RWPE1 (cell line): ENCODE measurements at regions not wholly inside any gene's neighbourhood (a gene's known extent, or its start where the extent isn't known, plus 50 kb on each side); places are given as distances from the start of the nearest gene placed in this dataset.

Experiments used
- CTCF ChIA-PET: fragments of 350-600 bp; sonication (Branson Sonifier 250); formaldehyde crosslinking; extraction: SDS; loops from one replicate; lab custom pipeline; 2021; lab: Yijun Ruan, JAX
- POLR2A ChIA-PET: fragments of 400-600 bp; formaldehyde crosslinking; extraction: SDS; loops from one replicate; lab custom pipeline; 2020; ENCODE audit warnings: antibody characterized with exemption; ENCODE audit not compliant: low non-redundant PET; lab: Yijun Ruan, JAX
- DNase-seq: peaks from one replicate; pipeline ENCODE4 v3.0.0; 2012; ENCODE audit warnings: low spot score
- H3K27ac ChIP-seq: fragments of 450-650 bp; 2 replicates; pipeline ENCODE4 v1.5.1; 2017
- TF ChIP-seq, protein P1 (sequence below): fragments of 450-650 bp; conservative IDR thresholded peaks from 2 replicates; pipeline ENCODE4 v1.5.1; 2017; ENCODE audit warnings: low read depth, mild to moderate bottlenecking

DNA sequence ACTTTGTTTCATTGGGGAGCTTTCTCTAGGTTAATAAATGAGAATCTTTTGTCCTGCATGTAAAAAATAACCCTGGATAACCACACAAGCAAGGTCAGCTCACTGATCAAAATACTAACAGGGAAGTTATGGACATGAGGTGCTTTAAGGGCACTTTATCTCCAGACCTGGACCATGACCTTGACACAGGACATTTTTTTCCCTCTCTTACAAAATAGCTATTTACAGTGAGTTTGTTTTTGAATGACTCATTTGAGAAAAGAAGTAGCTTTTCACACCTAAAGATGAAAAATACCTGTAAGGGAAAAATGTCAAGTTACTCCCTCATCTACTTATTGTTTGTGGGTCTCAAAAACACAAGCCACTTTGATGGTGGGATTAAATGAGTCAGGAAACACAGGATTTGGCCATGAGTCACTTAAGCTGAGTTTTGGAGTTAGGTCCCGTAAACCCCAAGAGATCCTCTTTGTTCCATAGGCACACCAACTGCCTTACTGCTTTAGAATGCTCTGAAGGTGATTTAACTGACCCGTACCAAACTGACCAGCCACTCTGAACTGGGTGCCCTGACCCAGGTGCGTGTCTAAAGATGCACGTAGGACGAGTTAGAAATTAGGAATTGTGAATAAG is 479.3 kb upstream of the NXPH2 start:
- DNase-seq = no peak
- TF ChIP-seq, protein P1, sequence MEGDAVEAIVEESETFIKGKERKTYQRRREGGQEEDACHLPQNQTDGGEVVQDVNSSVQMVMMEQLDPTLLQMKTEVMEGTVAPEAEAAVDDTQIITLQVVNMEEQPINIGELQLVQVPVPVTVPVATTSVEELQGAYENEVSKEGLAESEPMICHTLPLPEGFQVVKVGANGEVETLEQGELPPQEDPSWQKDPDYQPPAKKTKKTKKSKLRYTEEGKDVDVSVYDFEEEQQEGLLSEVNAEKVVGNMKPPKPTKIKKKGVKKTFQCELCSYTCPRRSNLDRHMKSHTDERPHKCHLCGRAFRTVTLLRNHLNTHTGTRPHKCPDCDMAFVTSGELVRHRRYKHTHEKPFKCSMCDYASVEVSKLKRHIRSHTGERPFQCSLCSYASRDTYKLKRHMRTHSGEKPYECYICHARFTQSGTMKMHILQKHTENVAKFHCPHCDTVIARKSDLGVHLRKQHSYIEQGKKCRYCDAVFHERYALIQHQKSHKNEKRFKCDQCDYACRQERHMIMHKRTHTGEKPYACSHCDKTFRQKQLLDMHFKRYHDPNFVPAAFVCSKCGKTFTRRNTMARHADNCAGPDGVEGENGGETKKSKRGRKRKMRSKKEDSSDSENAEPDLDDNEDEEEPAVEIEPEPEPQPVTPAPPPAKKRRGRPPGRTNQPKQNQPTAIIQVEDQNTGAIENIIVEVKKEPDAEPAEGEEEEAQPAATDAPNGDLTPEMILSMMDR = no peak
- no peak overlapping the region for H3K27ac ChIP-seq
- ChIA-PET CTCF (interaction anchor here (0.6 kb wide), 2 partner anchors 9 to 1375 kb away, joined by 3 to 5 read pairs; no protein-coding TSS in a partner anchor), POLR2A (no interaction called here)

DNA sequence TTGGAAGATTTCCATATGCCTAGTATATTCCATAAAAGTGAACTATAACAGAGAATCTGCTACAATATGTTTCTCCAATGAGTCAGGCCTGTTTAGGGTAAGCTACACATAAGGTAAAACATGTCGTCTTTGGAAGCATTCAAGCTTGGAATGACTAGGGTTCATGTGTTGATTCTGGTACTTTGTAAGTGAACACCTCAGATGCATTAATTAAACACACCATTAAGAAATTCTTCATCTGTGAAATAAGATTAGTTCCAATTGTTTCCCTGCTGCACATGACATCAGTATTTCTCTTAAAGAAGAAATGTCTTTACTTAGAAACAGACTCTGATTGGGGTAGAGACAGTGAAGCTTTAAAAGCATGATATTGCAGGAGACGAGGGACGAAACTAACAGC is 461.1 kb upstream of the NXPH2 start:
- CTCF ChIA-PET = no interaction called here
- TF ChIP-seq, protein P1 = no peak
- POLR2A ChIA-PET = no interaction called here
- H3K27ac ChIP-seq = no peak overlapping the region
- DNase-seq = no peak

DNA sequence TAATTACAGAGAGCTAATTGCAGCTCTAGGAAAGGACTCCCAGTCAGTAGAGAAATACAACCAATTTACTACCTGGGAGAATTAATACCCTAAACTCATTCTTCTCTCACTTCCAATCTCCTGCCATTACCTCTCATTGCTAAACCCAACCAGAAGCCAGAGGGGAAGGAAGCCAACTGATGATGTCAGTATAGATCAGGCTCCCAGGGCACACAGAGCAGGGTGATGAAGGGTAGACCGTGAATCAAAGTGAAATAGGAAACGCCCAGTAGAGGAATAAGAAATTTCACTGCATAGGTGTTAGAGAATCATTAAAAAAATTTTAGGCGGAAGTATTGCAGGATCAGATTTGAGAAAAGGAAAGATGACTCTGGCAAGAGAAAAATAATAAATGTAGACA is 456.8 kb upstream of the NXPH2 start:
- CTCF ChIA-PET = interaction anchor here (0.6 kb wide), 1 partner anchor 278 kb away, joined by 3 read pairs; no protein-coding TSS in a partner anchor
- no peak for DNase-seq
- TF ChIP-seq, protein P1 = no peak
- H3K27ac ChIP-seq = no peak overlapping the region
- POLR2A ChIA-PET = no interaction called here

DNA sequence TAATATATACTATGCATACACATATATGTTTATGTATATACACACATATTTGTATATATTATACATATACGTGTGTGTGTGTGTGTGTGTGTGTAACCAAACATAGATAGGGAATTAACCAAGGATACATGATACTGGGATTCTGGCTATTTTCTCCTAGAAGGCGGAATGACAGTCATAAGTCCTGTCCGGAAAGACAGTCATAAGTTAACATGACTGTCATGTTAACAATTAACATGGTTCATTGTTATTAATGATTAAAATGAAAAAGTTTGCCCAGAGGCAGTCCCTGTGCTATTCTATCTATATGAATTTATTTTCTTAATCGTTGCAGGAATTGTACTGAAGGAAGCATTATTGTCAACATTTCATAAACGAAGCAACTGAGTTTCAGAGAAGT is 450.7 kb upstream of the NXPH2 start:
- CTCF ChIA-PET = no interaction called here
- TF ChIP-seq, protein P1 = no peak
- H3K27ac ChIP-seq = no peak overlapping the region
- POLR2A ChIA-PET = no interaction called here
- DNase-seq = no peak

DNA sequence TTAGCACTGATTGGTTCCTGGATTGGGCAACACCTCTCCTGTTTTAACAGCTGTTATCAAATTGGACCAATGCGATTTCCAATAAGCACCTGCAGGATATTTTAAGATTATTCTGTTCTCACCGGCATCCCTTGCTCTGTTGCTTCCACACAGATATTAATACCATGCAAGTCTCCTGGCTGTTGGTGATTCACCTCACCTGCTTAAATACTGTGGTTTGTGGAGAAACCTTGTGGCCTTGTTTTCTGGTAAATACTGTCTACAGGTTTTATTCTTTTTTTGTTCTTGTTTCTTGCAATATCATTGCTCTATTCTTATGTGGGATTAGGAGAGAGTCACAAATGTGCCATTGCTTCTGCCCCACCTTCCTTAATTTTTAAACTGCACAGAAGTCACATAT is 448.1 kb upstream of the NXPH2 start:
- DNase-seq = no peak
- CTCF ChIA-PET = no interaction called here
- TF ChIP-seq, protein P1 = no peak

DNA sequence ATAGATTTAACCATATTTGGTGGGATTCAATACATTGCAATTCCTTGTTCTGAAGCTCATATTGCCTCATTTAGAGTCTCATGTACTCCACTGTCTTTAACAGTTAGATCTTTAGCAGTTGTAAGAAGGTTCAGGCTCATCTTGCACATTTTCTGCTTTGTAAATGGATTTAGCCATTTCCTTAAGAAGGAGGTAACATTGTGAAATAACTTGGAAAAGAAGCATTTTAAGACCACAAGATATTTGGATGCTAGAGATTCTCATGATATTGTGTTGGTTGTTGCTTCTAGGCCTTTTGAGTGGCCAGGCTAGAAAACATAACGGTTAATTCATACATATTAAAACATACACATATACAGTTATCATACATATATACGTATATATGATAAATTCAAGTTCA is 445.8 kb upstream of the NXPH2 start:
- TF ChIP-seq, protein P1 = no peak
- DNase-seq = no peak
- no peak overlapping the region for H3K27ac ChIP-seq
- POLR2A ChIA-PET = no interaction called here
- CTCF ChIA-PET = no interaction called here

More for the DNA sequence above, 448.1 kb upstream of the NXPH2 start:
- POLR2A ChIA-PET = no interaction called here
- no peak overlapping the region for H3K27ac ChIP-seq
